SKM-1 (cell line): ENCODE measurements at regions not wholly inside any gene's neighbourhood (a gene's known extent, or its start where the extent isn't known, plus 50 kb on each side); places are given as distances from the start of the nearest gene placed in this dataset.
"Not testable (repeated sequence)": the region's sequence is repeated elsewhere in the genome, so short reads cannot be mapped to it uniquely, and the experiment has no call there.

Experiments used
- DNase-seq: peaks from one replicate; lab custom pipeline; 2025; ENCODE audit not compliant: unreplicated experiment; lab: John Stamatoyannopoulos, UW

- DNase-seq = no peak
These were observed 94.7 kb upstream of the EFEMP1 start for GRCh38 chr2:56018267-56018666.

GRCh38 chr2:56021136-56021474 lies 97.5 kb upstream of the EFEMP1 start:
- no peak for DNase-seq

GRCh38 chr2:56021579-56021978 lies 98.0 kb upstream of the EFEMP1 start:
- DNase-seq = no peak

- DNase-seq = no peak
These were observed 102.0 kb upstream of the EFEMP1 start for GRCh38 chr2:56025469-56026193.

- DNase-seq = no peak
These were observed 103.2 kb upstream of the EFEMP1 start for GRCh38 chr2:56026828-56027227.

- DNase-seq = no peak
These were observed 106.5 kb upstream of the EFEMP1 start for GRCh38 chr2:56030062-56030461.

- no peak for DNase-seq
These were observed 107.3 kb upstream of the EFEMP1 start for GRCh38 chr2:56030901-56031300.

GRCh38 chr2:56034258-56034657 lies 110.7 kb upstream of the EFEMP1 start:
- no peak for DNase-seq

- DNase-seq = no peak
These were observed 116.6 kb upstream of the EFEMP1 start for GRCh38 chr2:56040189-56040588.

- DNase-seq = no peak
These were observed 117.3 kb upstream of the EFEMP1 start for GRCh38 chr2:56040834-56041233.

- DNase-seq = no peak
These were observed 123.6 kb upstream of the EFEMP1 start for GRCh38 chr2:56047136-56047535.

- DNase-seq = no peak
These were observed 125.8 kb upstream of the EFEMP1 start for GRCh38 chr2:56049233-56049845.

GRCh38 chr2:56053679-56054078 lies 130.1 kb upstream of the EFEMP1 start:
- no peak for DNase-seq

GRCh38 chr2:56055405-56055804 lies 128.4 kb upstream of the CCDC85A start:
- DNase-seq = no peak

GRCh38 chr2:56061327-56061726 lies 122.5 kb upstream of the CCDC85A start:
- DNase-seq = not testable (repeated sequence)

- DNase-seq = no peak
These were observed 115.0 kb upstream of the CCDC85A start for GRCh38 chr2:56068746-56069145.

- DNase-seq = no peak
These were observed 106.4 kb upstream of the CCDC85A start for GRCh38 chr2:56077359-56077915.

- no peak for DNase-seq
These were observed 101.1 kb upstream of the CCDC85A start for GRCh38 chr2:56082665-56083064.

GRCh38 chr2:56084111-56084901 lies 99.5 kb upstream of the CCDC85A start:
- no peak for DNase-seq

GRCh38 chr2:56086336-56086735 lies 97.5 kb upstream of the CCDC85A start:
- DNase-seq = no peak

- no peak for DNase-seq
These were observed 95.4 kb upstream of the CCDC85A start for GRCh38 chr2:56088411-56088810.

GRCh38 chr2:56089931-56090330 lies 93.9 kb upstream of the CCDC85A start:
- no peak for DNase-seq
